ENCODE measurements at regions not wholly inside any gene's neighbourhood (a gene's known extent, or its start where the extent isn't known, plus 50 kb on each side); places are given as distances from the start of the nearest gene placed in this dataset.

- TF ChIP-seq POLR2A (IDR thresholded peaks at IDR 0.05; ENCODE audit: low read length) (no peak), GATA1 (IDR thresholded peaks at IDR 0.05; ENCODE audit: low read depth, low read length) (no peak)
Measured at GRCh38 chr15:50825946-50826345, 60.4 kb upstream of the SPPL2A start.

Measured in erythroblast (primary cell).